ENCODE measurements at regions not wholly inside any gene's neighbourhood (a gene's known extent, or its start where the extent isn't known, plus 50 kb on each side); places are given as distances from the start of the nearest gene placed in this dataset.

- DNase-seq (ENCODE audit: low read depth): no peak
- no peak for TF ChIP-seq CTCF (IDR thresholded peaks at IDR 0.05; ENCODE audit: low read depth, low read length, missing control alignments)
- H3K4me3 ChIP-seq (ENCODE audit: low read depth, low read length): no peak overlapping the region
Measured at GRCh38 chr2:76427452-76427851, 716.7 kb upstream of the GCFC2 start.

GRCh38 chr2:76415821-76416220 lies 705.1 kb upstream of the GCFC2 start:
- no peak for TF ChIP-seq CTCF (IDR thresholded peaks at IDR 0.05; ENCODE audit: low read depth, low read length, missing control alignments)
- H3K4me3 ChIP-seq (ENCODE audit: low read depth, low read length): no peak overlapping the region
- peak; percentile 1 for DNase-seq (ENCODE audit: low read depth)

- DNase-seq (ENCODE audit: low read depth): no peak
- TF ChIP-seq CTCF (IDR thresholded peaks at IDR 0.05; ENCODE audit: low read depth, low read length, missing control alignments): no peak
- H3K4me3 ChIP-seq (ENCODE audit: low read depth, low read length): no peak overlapping the region
Measured at GRCh38 chr2:76413436-76413835, 702.7 kb upstream of the GCFC2 start.

GRCh38 chr2:76406134-76406855 lies 695.6 kb upstream of the GCFC2 start:
- no peak overlapping the region for H3K4me3 ChIP-seq (ENCODE audit: low read depth, low read length)
- DNase-seq (ENCODE audit: low read depth): no peak

GRCh38 chr2:76393356-76393755 lies 682.6 kb upstream of the GCFC2 start:
- no peak for TF ChIP-seq CTCF (IDR thresholded peaks at IDR 0.05; ENCODE audit: low read depth, low read length, missing control alignments)
- DNase-seq (ENCODE audit: low read depth): no peak
- no peak overlapping the region for H3K4me3 ChIP-seq (ENCODE audit: low read depth, low read length)

More at GRCh38 chr2:76406134-76406855, 695.6 kb upstream of the GCFC2 start:
- no peak for TF ChIP-seq CTCF (IDR thresholded peaks at IDR 0.05; ENCODE audit: low read depth, low read length, missing control alignments)

GRCh38 chr2:76391678-76392077 lies 681.0 kb upstream of the GCFC2 start:
- DNase-seq (ENCODE audit: low read depth): no peak
- TF ChIP-seq CTCF (IDR thresholded peaks at IDR 0.05; ENCODE audit: low read depth, low read length, missing control alignments): no peak
- H3K4me3 ChIP-seq (ENCODE audit: low read depth, low read length): no peak overlapping the region

GRCh38 chr2:76387294-76387693 lies 676.6 kb upstream of the GCFC2 start:
- TF ChIP-seq CTCF (IDR thresholded peaks at IDR 0.05; ENCODE audit: low read depth, low read length, missing control alignments): no peak
- H3K4me3 ChIP-seq (ENCODE audit: low read depth, low read length): no peak overlapping the region
- no peak for DNase-seq (ENCODE audit: low read depth)
